Activated T-cell treated with anti-CD3 and anti-CD28 coated beads, Interleukin-2, amount 50 U/mL, for 72 hours (primary cell): ENCODE measurements at regions not wholly inside any gene's neighbourhood (a gene's known extent, or its start where the extent isn't known, plus 50 kb on each side); places are given as distances from the start of the nearest gene placed in this dataset.
A peak's percentile ranks its signal among the peaks of the same experiment; 100 is the strongest.
"Not testable (repeated sequence)": the region's sequence is repeated elsewhere in the genome, so short reads cannot be mapped to it uniquely, and the experiment has no call there.

Source experiments
- ATAC-seq, 2 donors: fragments of 150-1000 bp; cut with Tn5 transposase; replicated peaks in 1 of 2; 2 replicates each; pipeline ENCODE4 v1.10.0; 2021; ENCODE audit warnings: moderate library complexity in 2 of 2, mild to moderate bottlenecking in 1 of 2
- DNase-seq, 2 donors: peaks; one replicate each; pipeline ENCODE4 v3.0.0; 2021 to 2022; ENCODE audit warnings: mixed read lengths in 1 of 2
- H3K27ac Mint-ChIP-seq: one replicate; pipeline ENCODE4 v1.8.0; 2022; ENCODE audit warnings: mild to moderate bottlenecking, moderate library complexity, mixed read lengths
- H3K27me3 Mint-ChIP-seq: one replicate; pipeline ENCODE4 v1.8.0; 2022; ENCODE audit warnings: low read depth, mixed read lengths
- H3K36me3 Mint-ChIP-seq, 2 donors: one replicate each; pipeline ENCODE4 v1.8.0; 2022; ENCODE audit warnings: mixed read lengths in 2 of 2, mild to moderate bottlenecking in 1 of 2; ENCODE audit not compliant: insufficient read depth in 2 of 2
- H3K4me1 Mint-ChIP-seq: one replicate; pipeline ENCODE4 v1.8.0; 2022; ENCODE audit warnings: low read depth, mixed read lengths
- H3K4me3 Mint-ChIP-seq, 2 donors: one replicate each; pipeline ENCODE4 v1.8.0; 2022; ENCODE audit warnings: mild to moderate bottlenecking in 2 of 2, mixed read lengths in 2 of 2, moderate library complexity in 2 of 2
- H3K9me3 Mint-ChIP-seq, 2 donors: one replicate each; pipeline ENCODE4 v1.8.0; 2022; ENCODE audit warnings: mixed read lengths in 2 of 2

DNA sequence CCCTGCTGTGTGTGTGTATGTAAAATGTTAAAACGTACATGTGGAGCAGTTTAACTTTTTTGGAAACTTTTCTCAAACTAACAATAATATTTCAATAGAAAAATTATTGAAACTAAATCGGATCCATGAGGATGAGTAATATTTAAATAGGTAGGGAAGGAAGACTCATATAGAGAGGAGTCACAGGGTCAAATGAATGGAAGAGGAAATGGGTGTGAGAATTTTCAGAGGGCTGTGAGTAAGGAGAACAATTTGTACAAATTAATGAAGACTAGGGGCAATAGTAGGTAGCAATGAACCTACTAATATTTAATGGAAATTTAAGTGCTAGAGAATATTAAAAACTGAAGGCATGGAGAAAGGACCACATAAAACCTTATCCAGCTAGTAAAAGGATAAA, 290.7 kb upstream of the PCDH18 start:
- no peaks in the 10 kb centered on the region for H3K27me3 Mint-ChIP-seq
- peaks cover 2 to 11% of the 10 kb centered on the region in 2 donors for H3K9me3 Mint-ChIP-seq
- H3K27ac Mint-ChIP-seq: no peak overlapping the region
- peaks cover 0 to 2% of the 10 kb centered on the region in 2 donors for H3K36me3 Mint-ChIP-seq
- no peak overlapping the region for H3K4me3 Mint-ChIP-seq
- no peaks in the 10 kb centered on the region for H3K4me1 Mint-ChIP-seq
- no peak for DNase-seq
- no peak for ATAC-seq

- Mint-ChIP-seq H3K9me3 (peaks cover 2 to 9% of the 10 kb centered on the region in 2 donors), H3K36me3 (peaks cover 0 to 2% of the 10 kb centered on the region in 2 donors)
These were observed 287.7 kb upstream of the PCDH18 start for GRCh38 chr4:137819964-137820383.

GRCh38 chr4:137812258-137812657, 280.0 kb upstream of the PCDH18 start:
- no peak overlapping the region for H3K27ac Mint-ChIP-seq
- no peaks in the 10 kb centered on the region for H3K27me3 Mint-ChIP-seq
- no peaks in the 10 kb centered on the region for H3K4me1 Mint-ChIP-seq
- no peaks in the 10 kb centered on the region for H3K9me3 Mint-ChIP-seq
- no peak overlapping the region for H3K4me3 Mint-ChIP-seq
- ATAC-seq (no peak), DNase-seq (no peak)
- no peaks in the 10 kb centered on the region for H3K36me3 Mint-ChIP-seq

More at GRCh38 chr4:137819964-137820383, 287.7 kb upstream of the PCDH18 start:
- Mint-ChIP-seq H3K27ac (no peak overlapping the region), H3K27me3 (no peaks in the 10 kb centered on the region), H3K4me1 (no peaks in the 10 kb centered on the region), H3K4me3 (no peak overlapping the region)
- no peak for ATAC-seq
- peak in 1 of 2 donors; percentile 0 for DNase-seq

- Mint-ChIP-seq H3K36me3 (no peaks in the 10 kb centered on the region), H3K4me3 (no peak overlapping the region), H3K27ac (no peak overlapping the region), H3K9me3 (no peaks in the 10 kb centered on the region), H3K27me3 (no peaks in the 10 kb centered on the region), H3K4me1 (no peaks in the 10 kb centered on the region)
- ATAC-seq (no peak), DNase-seq (no peak)
These were observed 274.1 kb upstream of the PCDH18 start for GRCh38 chr4:137806420-137806819.

DNA sequence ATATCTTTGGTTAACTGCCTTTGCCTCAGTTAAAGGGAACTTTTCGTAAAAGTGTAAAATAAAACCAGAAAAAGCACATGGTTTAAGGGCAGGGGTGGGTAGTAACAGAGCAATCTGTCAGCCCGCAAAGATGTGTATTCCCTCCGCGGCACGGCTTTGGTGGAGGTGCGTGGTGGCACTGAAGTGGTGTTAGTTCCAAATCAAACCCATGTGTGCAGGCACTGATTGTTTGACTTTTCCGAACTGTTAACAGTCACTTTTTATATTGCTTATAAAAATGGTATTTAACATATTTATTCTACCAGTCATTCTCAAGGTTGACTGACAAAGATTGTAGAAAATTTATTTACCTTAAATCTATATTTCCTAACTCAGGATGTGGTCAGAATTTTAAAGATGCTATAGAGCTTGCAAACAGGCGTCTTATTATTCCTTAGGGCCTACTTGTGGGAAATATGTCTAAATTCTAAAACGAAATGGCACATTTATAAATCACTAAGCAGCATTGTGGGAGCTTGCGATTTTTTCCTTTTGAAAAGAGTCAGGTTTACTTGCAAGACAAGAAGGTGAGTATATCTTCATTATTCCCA, 272.7 kb upstream of the PCDH18 start:
- no peak overlapping the region for H3K27ac Mint-ChIP-seq
- H3K4me1 Mint-ChIP-seq: no peaks in the 10 kb centered on the region
- no peak for ATAC-seq
- H3K27me3 Mint-ChIP-seq: no peaks in the 10 kb centered on the region
- H3K9me3 Mint-ChIP-seq: peaks cover 2% of the 10 kb centered on the region in 2 donors
- no peak for DNase-seq
- no peak overlapping the region for H3K4me3 Mint-ChIP-seq
- no peaks in the 10 kb centered on the region for H3K36me3 Mint-ChIP-seq

- ATAC-seq: no peak
- no peak overlapping the region for H3K27ac Mint-ChIP-seq
- DNase-seq: no peak
- H3K27me3 Mint-ChIP-seq: no peaks in the 10 kb centered on the region
- no peaks in the 10 kb centered on the region for H3K36me3 Mint-ChIP-seq
- H3K4me3 Mint-ChIP-seq: no peak overlapping the region
- no peaks in the 10 kb centered on the region for H3K4me1 Mint-ChIP-seq
- peaks cover 2% of the 10 kb centered on the region in 2 donors for H3K9me3 Mint-ChIP-seq
These were observed 268.6 kb upstream of the PCDH18 start for GRCh38 chr4:137800861-137801260.

GRCh38 chr4:137794764-137795254, 262.5 kb upstream of the PCDH18 start:
- DNase-seq (no peak), ATAC-seq (no peak)
- Mint-ChIP-seq H3K36me3 (no peaks in the 10 kb centered on the region), H3K4me1 (no peaks in the 10 kb centered on the region), H3K27me3 (no peaks in the 10 kb centered on the region), H3K9me3 (no peaks in the 10 kb centered on the region), H3K27ac (no peak overlapping the region), H3K4me3 (no peak overlapping the region)

- ATAC-seq, H3K27me3 Mint-ChIP-seq, H3K27ac Mint-ChIP-seq, H3K36me3 Mint-ChIP-seq, H3K4me1 Mint-ChIP-seq, DNase-seq, H3K4me3 Mint-ChIP-seq: not testable (repeated sequence)
- H3K9me3 Mint-ChIP-seq: peaks cover 11 to 13% of the 10 kb centered on the region in 2 donors
These were observed 257.0 kb upstream of the PCDH18 start for GRCh38 chr4:137789263-137789662.

DNA sequence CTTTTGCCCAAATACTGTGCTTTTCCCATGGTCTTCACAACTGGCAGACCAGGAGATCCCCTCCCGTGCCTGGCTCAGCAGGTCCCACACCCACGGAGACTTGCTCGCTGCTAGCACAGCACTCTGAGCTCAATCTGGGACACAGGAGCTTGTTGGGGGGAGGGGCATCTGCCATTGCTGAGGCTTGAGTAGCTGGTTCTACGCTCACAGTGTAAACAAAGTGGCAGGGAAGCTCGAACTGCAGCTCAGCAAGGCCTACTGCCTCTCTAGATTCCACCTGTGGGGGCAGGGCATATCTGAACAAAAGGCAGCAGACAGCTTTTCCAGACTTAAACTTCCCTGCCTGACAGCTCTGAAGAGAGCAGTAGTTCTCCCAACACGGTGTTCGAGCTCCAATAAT, 251.6 kb upstream of the PCDH18 start:
- DNase-seq, ATAC-seq, H3K27me3 Mint-ChIP-seq, H3K27ac Mint-ChIP-seq, H3K4me1 Mint-ChIP-seq, H3K4me3 Mint-ChIP-seq, H3K36me3 Mint-ChIP-seq: not testable (repeated sequence)
- H3K9me3 Mint-ChIP-seq: peaks cover 16 to 23% of the 10 kb centered on the region in 2 donors

- Mint-ChIP-seq H3K4me3 (no peak overlapping the region), H3K27ac (no peak overlapping the region)
- ATAC-seq: no peak
These were observed 243.4 kb upstream of the PCDH18 start for GRCh38 chr4:137775701-137776100.

GRCh38 chr4:137774501-137774900, 242.2 kb upstream of the PCDH18 start:
- Mint-ChIP-seq H3K4me1 (no peaks in the 10 kb centered on the region), H3K36me3 (no peaks in the 10 kb centered on the region), H3K9me3 (peaks cover 0 to 1% of the 10 kb centered on the region in 2 donors), H3K4me3 (no peak overlapping the region), H3K27me3 (no peaks in the 10 kb centered on the region), H3K27ac (no peak overlapping the region)
- no peak for ATAC-seq
- DNase-seq: no peak

More at GRCh38 chr4:137775701-137776100, 243.4 kb upstream of the PCDH18 start:
- DNase-seq: no peak
- Mint-ChIP-seq H3K36me3 (no peaks in the 10 kb centered on the region), H3K27me3 (no peaks in the 10 kb centered on the region), H3K9me3 (peaks cover 0 to 4% of the 10 kb centered on the region in 2 donors), H3K4me1 (no peaks in the 10 kb centered on the region)

DNA sequence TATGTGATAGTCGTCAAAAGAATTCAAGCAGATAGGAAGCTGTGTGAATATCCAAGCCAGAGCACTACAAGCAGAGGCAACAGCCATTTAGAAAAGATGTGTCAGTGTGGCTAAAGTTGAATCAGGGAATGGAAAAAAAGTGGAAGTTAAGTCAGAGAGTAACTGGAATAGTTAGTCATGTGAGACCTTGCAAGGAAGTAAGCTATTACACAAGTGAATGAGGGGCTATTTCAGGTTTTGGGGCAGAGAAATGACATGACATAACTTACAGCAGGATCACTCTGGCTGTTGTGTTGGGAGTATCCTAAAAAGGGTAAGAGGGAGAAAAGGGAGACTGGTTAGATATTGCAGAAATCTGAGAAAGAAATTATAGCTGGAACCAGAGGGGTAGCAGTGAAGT, 236.6 kb upstream of the PCDH18 start:
- Mint-ChIP-seq H3K27me3 (no peaks in the 10 kb centered on the region), H3K4me3 (no peak overlapping the region), H3K4me1 (no peaks in the 10 kb centered on the region), H3K36me3 (no peaks in the 10 kb centered on the region), H3K27ac (no peak overlapping the region), H3K9me3 (peaks cover 5 to 6% of the 10 kb centered on the region in 2 donors)
- no peak for ATAC-seq
- DNase-seq: no peak

DNA sequence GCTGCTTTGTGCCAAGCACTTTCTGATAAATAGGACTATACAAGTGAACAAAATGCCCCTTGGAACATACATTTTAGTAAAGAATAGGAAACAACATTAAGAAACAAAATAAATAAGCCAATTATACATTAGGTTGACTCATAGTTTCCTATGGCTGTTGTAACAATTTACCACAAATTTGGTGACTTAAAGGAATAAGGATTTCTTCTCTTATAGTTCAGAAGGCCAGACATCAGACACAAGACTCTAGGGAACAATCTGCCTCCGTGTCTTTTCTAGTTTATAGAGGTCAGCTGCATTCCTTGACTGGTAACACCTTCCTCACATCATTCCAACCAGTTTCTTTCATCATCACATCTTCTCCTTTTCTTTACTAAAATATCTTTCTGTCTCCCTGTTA, 235.9 kb upstream of the PCDH18 start:
- ATAC-seq (no peak), DNase-seq (no peak)
- no peaks in the 10 kb centered on the region for H3K4me1 Mint-ChIP-seq
- no peaks in the 10 kb centered on the region for H3K36me3 Mint-ChIP-seq
- H3K27ac Mint-ChIP-seq: no peak overlapping the region
- H3K9me3 Mint-ChIP-seq: peaks cover 5 to 6% of the 10 kb centered on the region in 2 donors
- H3K27me3 Mint-ChIP-seq: no peaks in the 10 kb centered on the region
- H3K4me3 Mint-ChIP-seq: no peak overlapping the region

DNA sequence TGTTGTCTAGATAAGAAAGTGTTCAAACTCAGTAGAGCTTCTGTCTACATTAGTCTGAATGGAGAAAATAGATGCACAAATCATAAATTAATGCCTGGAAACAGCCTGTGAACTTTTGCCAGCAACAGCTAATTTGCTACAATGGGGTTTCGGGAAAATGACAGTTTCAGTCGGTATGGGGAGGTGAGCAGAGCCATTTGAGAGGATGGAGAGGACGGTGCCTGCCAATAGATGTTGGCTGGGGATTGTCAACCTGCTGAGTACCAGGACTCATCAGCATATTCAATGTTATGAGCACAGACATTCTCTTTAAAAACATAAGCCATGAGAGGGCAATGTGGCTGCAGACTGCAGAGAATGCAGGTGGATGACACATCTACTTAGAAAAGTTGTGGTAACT, 230.3 kb upstream of the PCDH18 start:
- Mint-ChIP-seq H3K4me3 (no peak overlapping the region), H3K36me3 (no peaks in the 10 kb centered on the region), H3K9me3 (peaks cover 0 to 7% of the 10 kb centered on the region in 2 donors), H3K27ac (no peak overlapping the region), H3K4me1 (no peaks in the 10 kb centered on the region), H3K27me3 (no peaks in the 10 kb centered on the region)
- ATAC-seq: no peak
- DNase-seq: no peak
